Stimulated activated effector memory CD8-positive, alpha-beta T cell treated with anti-CD3 and anti-CD28 coated beads, Interleukin-12 subunit alpha, Interleukin-12 subunit beta, amount 100 ng/mL, for 72 hours (primary cell): ENCODE measurements at regions not wholly inside any gene's neighbourhood (a gene's known extent, or its start where the extent isn't known, plus 50 kb on each side); places are given as distances from the start of the nearest gene placed in this dataset.

Source experiments
- ATAC-seq: fragments of 150-1000 bp; cut with Tn5 transposase; 2 replicates; pipeline ENCODE4 v1.10.0; 2021
- DNase-seq, 2 donors: peaks; one replicate each; pipeline ENCODE4 v3.0.0; 2021 to 2022; ENCODE audit warnings: low spot score in 2 of 2
- H3K27ac Mint-ChIP-seq: one replicate; pipeline ENCODE4 v1.8.0; 2022; ENCODE audit warnings: mild to moderate bottlenecking, mixed read lengths
- H3K36me3 Mint-ChIP-seq: one replicate; pipeline ENCODE4 v1.8.0; 2022; ENCODE audit warnings: mild to moderate bottlenecking, mixed read lengths
- H3K4me1 Mint-ChIP-seq: one replicate; pipeline ENCODE4 v1.8.0; 2022; ENCODE audit warnings: mixed read lengths
- H3K4me3 Mint-ChIP-seq: one replicate; pipeline ENCODE4 v1.8.0; 2022; ENCODE audit warnings: mild to moderate bottlenecking, mixed read lengths
- H3K9me3 Mint-ChIP-seq: one replicate; pipeline ENCODE4 v1.8.0; 2022; ENCODE audit warnings: mixed read lengths

- DNase-seq: no peak
- Mint-ChIP-seq H3K27ac (no peak overlapping the region), H3K36me3 (no peaks in the 10 kb centered on the region), H3K9me3 (peaks cover 5% of the 10 kb centered on the region), H3K4me3 (no peak overlapping the region), H3K4me1 (no peaks in the 10 kb centered on the region)
- ATAC-seq: no peak
Measured at GRCh38 chr4:111494971-111495370, 650.3 kb upstream of the FAM241A start.

GRCh38 chr4:111499291-111499690 lies 646.0 kb upstream of the FAM241A start:
- no peaks in the 10 kb centered on the region for H3K36me3 Mint-ChIP-seq
- no peaks in the 10 kb centered on the region for H3K9me3 Mint-ChIP-seq

GRCh38 chr4:111499706-111500105 lies 645.5 kb upstream of the FAM241A start:
- ATAC-seq: no peak
- no peak overlapping the region for H3K4me3 Mint-ChIP-seq
- no peaks in the 10 kb centered on the region for H3K36me3 Mint-ChIP-seq
- H3K9me3 Mint-ChIP-seq: no peaks in the 10 kb centered on the region
- no peaks in the 10 kb centered on the region for H3K4me1 Mint-ChIP-seq
- DNase-seq: no peak
- H3K27ac Mint-ChIP-seq: no peak overlapping the region

More at GRCh38 chr4:111499291-111499690, 646.0 kb upstream of the FAM241A start:
- ATAC-seq: no peak
- DNase-seq: no peak
- H3K4me1 Mint-ChIP-seq: no peaks in the 10 kb centered on the region
- no peak overlapping the region for H3K4me3 Mint-ChIP-seq
- no peak overlapping the region for H3K27ac Mint-ChIP-seq

- no peak for DNase-seq
- no peaks in the 10 kb centered on the region for H3K36me3 Mint-ChIP-seq
- no peak for ATAC-seq
- no peak overlapping the region for H3K4me3 Mint-ChIP-seq
- H3K9me3 Mint-ChIP-seq: no peaks in the 10 kb centered on the region
- no peaks in the 10 kb centered on the region for H3K4me1 Mint-ChIP-seq
- no peak overlapping the region for H3K27ac Mint-ChIP-seq
Measured at GRCh38 chr4:111500858-111501257, 644.4 kb upstream of the FAM241A start.

GRCh38 chr4:111501946-111502345 lies 643.3 kb upstream of the FAM241A start:
- H3K9me3 Mint-ChIP-seq: no peaks in the 10 kb centered on the region
- H3K27ac Mint-ChIP-seq: no peak overlapping the region
- no peaks in the 10 kb centered on the region for H3K36me3 Mint-ChIP-seq
- ATAC-seq: peak; percentile 11
- no peaks in the 10 kb centered on the region for H3K4me1 Mint-ChIP-seq
- DNase-seq: no peak
- H3K4me3 Mint-ChIP-seq: no peak overlapping the region

- Mint-ChIP-seq H3K9me3 (no peaks in the 10 kb centered on the region), H3K27ac (no peak overlapping the region), H3K4me1 (no peaks in the 10 kb centered on the region), H3K4me3 (no peak overlapping the region), H3K36me3 (no peaks in the 10 kb centered on the region)
- ATAC-seq (no peak), DNase-seq (no peak)
Measured at GRCh38 chr4:111502626-111503025, 642.6 kb upstream of the FAM241A start.

- peaks cover 2% of the 10 kb centered on the region for H3K9me3 Mint-ChIP-seq
- no peak overlapping the region for H3K4me3 Mint-ChIP-seq
- ATAC-seq (no peak), DNase-seq (no peak)
- no peaks in the 10 kb centered on the region for H3K4me1 Mint-ChIP-seq
- no peak overlapping the region for H3K27ac Mint-ChIP-seq
- no peaks in the 10 kb centered on the region for H3K36me3 Mint-ChIP-seq
Measured at GRCh38 chr4:111506706-111507105, 638.5 kb upstream of the FAM241A start.

- H3K36me3 Mint-ChIP-seq: no peaks in the 10 kb centered on the region
- DNase-seq: no peak
- peaks cover 6% of the 10 kb centered on the region for H3K9me3 Mint-ChIP-seq
- no peaks in the 10 kb centered on the region for H3K4me1 Mint-ChIP-seq
- no peak overlapping the region for H3K4me3 Mint-ChIP-seq
- no peak for ATAC-seq
- no peak overlapping the region for H3K27ac Mint-ChIP-seq
Measured at GRCh38 chr4:111510535-111510934, 634.7 kb upstream of the FAM241A start.

GRCh38 chr4:111512081-111512783 lies 633.0 kb upstream of the FAM241A start:
- Mint-ChIP-seq H3K36me3 (no peaks in the 10 kb centered on the region), H3K27ac (no peak overlapping the region), H3K9me3 (peaks cover 6% of the 10 kb centered on the region), H3K4me1 (no peaks in the 10 kb centered on the region), H3K4me3 (no peak overlapping the region)
- DNase-seq: no peak
- ATAC-seq: no peak

GRCh38 chr4:111519683-111520082 lies 625.6 kb upstream of the FAM241A start:
- ATAC-seq: no peak

GRCh38 chr4:111530446-111530845 lies 614.8 kb upstream of the FAM241A start:
- H3K36me3 Mint-ChIP-seq: no peaks in the 10 kb centered on the region
- H3K4me3 Mint-ChIP-seq: no peak overlapping the region
- H3K27ac Mint-ChIP-seq: no peak overlapping the region
- no peak for DNase-seq
- H3K4me1 Mint-ChIP-seq: no peaks in the 10 kb centered on the region
- H3K9me3 Mint-ChIP-seq: peaks cover 8% of the 10 kb centered on the region
- ATAC-seq: no peak

More at GRCh38 chr4:111519683-111520082, 625.6 kb upstream of the FAM241A start:
- Mint-ChIP-seq H3K36me3 (peaks cover 6% of the 10 kb centered on the region), H3K9me3 (peaks cover 6% of the 10 kb centered on the region), H3K27ac (no peak overlapping the region), H3K4me1 (no peaks in the 10 kb centered on the region), H3K4me3 (no peak overlapping the region)
- DNase-seq: no peak

- Mint-ChIP-seq H3K36me3 (no peaks in the 10 kb centered on the region), H3K4me1 (no peaks in the 10 kb centered on the region), H3K9me3 (no peaks in the 10 kb centered on the region), H3K4me3 (no peak overlapping the region), H3K27ac (no peak overlapping the region)
- DNase-seq (no peak), ATAC-seq (no peak)
Measured at GRCh38 chr4:111535792-111536191, 609.5 kb upstream of the FAM241A start.

- DNase-seq (no peak), ATAC-seq (no peak)
- no peak overlapping the region for H3K27ac Mint-ChIP-seq
- H3K4me1 Mint-ChIP-seq: no peaks in the 10 kb centered on the region
- no peaks in the 10 kb centered on the region for H3K9me3 Mint-ChIP-seq
- no peak overlapping the region for H3K4me3 Mint-ChIP-seq
- no peaks in the 10 kb centered on the region for H3K36me3 Mint-ChIP-seq
Measured at GRCh38 chr4:111537165-111537564, 608.1 kb upstream of the FAM241A start.

- no peaks in the 10 kb centered on the region for H3K9me3 Mint-ChIP-seq
- H3K4me1 Mint-ChIP-seq: no peaks in the 10 kb centered on the region
- no peak for ATAC-seq
- no peak overlapping the region for H3K27ac Mint-ChIP-seq
- no peak overlapping the region for H3K4me3 Mint-ChIP-seq
- no peaks in the 10 kb centered on the region for H3K36me3 Mint-ChIP-seq
- no peak for DNase-seq
Measured at GRCh38 chr4:111537871-111538270, 607.4 kb upstream of the FAM241A start.

GRCh38 chr4:111540671-111541070 lies 604.6 kb upstream of the FAM241A start:
- Mint-ChIP-seq H3K9me3 (peaks cover 5% of the 10 kb centered on the region), H3K27ac (no peak overlapping the region), H3K36me3 (no peaks in the 10 kb centered on the region), H3K4me1 (no peaks in the 10 kb centered on the region), H3K4me3 (no peak overlapping the region)
- DNase-seq (no peak), ATAC-seq (no peak)

- H3K4me1 Mint-ChIP-seq: no peaks in the 10 kb centered on the region
- peaks cover 5% of the 10 kb centered on the region for H3K9me3 Mint-ChIP-seq
- ATAC-seq: no peak
Measured at GRCh38 chr4:111542056-111542455, 603.2 kb upstream of the FAM241A start.

GRCh38 chr4:111546881-111547280 lies 598.4 kb upstream of the FAM241A start:
- Mint-ChIP-seq H3K36me3 (no peaks in the 10 kb centered on the region), H3K4me1 (no peaks in the 10 kb centered on the region), H3K27ac (no peak overlapping the region), H3K4me3 (no peak overlapping the region), H3K9me3 (peaks cover 14% of the 10 kb centered on the region)
- no peak for ATAC-seq
- no peak for DNase-seq

More at GRCh38 chr4:111542056-111542455, 603.2 kb upstream of the FAM241A start:
- Mint-ChIP-seq H3K27ac (no peak overlapping the region), H3K36me3 (no peaks in the 10 kb centered on the region), H3K4me3 (no peak overlapping the region)
- no peak for DNase-seq
